ENCODE measurements at regions not wholly inside any gene's neighbourhood (a gene's known extent, or its start where the extent isn't known, plus 50 kb on each side); places are given as distances from the start of the nearest gene placed in this dataset.
"Not testable (repeated sequence)": the region's sequence is repeated elsewhere in the genome, so short reads cannot be mapped to it uniquely, and the experiment has no call there.

- DNase-seq (ENCODE audit: low spot score): no peak
Measured at GRCh38 chr5:85843535-85843934, 774.2 kb upstream of the COX7C start.

GRCh38 chr5:85849411-85849810 is 768.3 kb upstream of the COX7C start:
- DNase-seq (ENCODE audit: low spot score): no peak

- DNase-seq (ENCODE audit: low spot score): no peak
Measured at GRCh38 chr5:85865296-85865695, 752.4 kb upstream of the COX7C start.

GRCh38 chr5:85868070-85868469 is 749.7 kb upstream of the COX7C start:
- no peak for DNase-seq (ENCODE audit: low spot score)

GRCh38 chr5:85893996-85894395 is 723.7 kb upstream of the COX7C start:
- no peak for DNase-seq (ENCODE audit: low spot score)

- no peak for DNase-seq (ENCODE audit: low spot score)
Measured at GRCh38 chr5:85896514-85896913, 721.2 kb upstream of the COX7C start.

- DNase-seq (ENCODE audit: low spot score): no peak
Measured at GRCh38 chr5:85906460-85906859, 711.3 kb upstream of the COX7C start.

GRCh38 chr5:85910335-85910734 is 707.4 kb upstream of the COX7C start:
- DNase-seq (ENCODE audit: low spot score): no peak

- no peak for DNase-seq (ENCODE audit: low spot score)
Measured at GRCh38 chr5:85920984-85921383, 696.8 kb upstream of the COX7C start.

- no peak for DNase-seq (ENCODE audit: low spot score)
Measured at GRCh38 chr5:85921590-85921989, 696.2 kb upstream of the COX7C start.

GRCh38 chr5:85927632-85928031 is 690.1 kb upstream of the COX7C start:
- DNase-seq (ENCODE audit: low spot score): no peak

- DNase-seq (ENCODE audit: low spot score): no peak
Measured at GRCh38 chr5:85929713-85930112, 688.0 kb upstream of the COX7C start.

- DNase-seq (ENCODE audit: low spot score): no peak
Measured at GRCh38 chr5:85931220-85931619, 686.5 kb upstream of the COX7C start.

GRCh38 chr5:85938201-85938600 is 679.5 kb upstream of the COX7C start:
- no peak for DNase-seq (ENCODE audit: low spot score)

- no peak for DNase-seq (ENCODE audit: low spot score)
Measured at GRCh38 chr5:85951707-85952210, 666.0 kb upstream of the COX7C start.

GRCh38 chr5:85952680-85953079 is 665.1 kb upstream of the COX7C start:
- DNase-seq (ENCODE audit: low spot score): no peak

- DNase-seq (ENCODE audit: low spot score): no peak
Measured at GRCh38 chr5:85967681-85968080, 650.1 kb upstream of the COX7C start.

- no peak for DNase-seq (ENCODE audit: low spot score)
Measured at GRCh38 chr5:85972539-85972938, 645.2 kb upstream of the COX7C start.

GRCh38 chr5:85985167-85985566 is 632.6 kb upstream of the COX7C start:
- DNase-seq (ENCODE audit: low spot score): no peak

GRCh38 chr5:85990998-85991397 is 626.7 kb upstream of the COX7C start:
- DNase-seq (ENCODE audit: low spot score): no peak

- DNase-seq (ENCODE audit: low spot score): not testable (repeated sequence)
Measured at GRCh38 chr5:85994653-85995052, 623.1 kb upstream of the COX7C start.

GRCh38 chr5:85998656-85999055 is 619.1 kb upstream of the COX7C start:
- no peak for DNase-seq (ENCODE audit: low spot score)

- no peak for DNase-seq (ENCODE audit: low spot score)
Measured at GRCh38 chr5:86008293-86008692, 609.4 kb upstream of the COX7C start.

- DNase-seq (ENCODE audit: low spot score): no peak
Measured at GRCh38 chr5:86008704-86009103, 609.0 kb upstream of the COX7C start.

GRCh38 chr5:86011937-86012336 is 605.8 kb upstream of the COX7C start:
- DNase-seq (ENCODE audit: low spot score): no peak
